Ovary (tissue), 7 donors: ENCODE measurements at regions not wholly inside any gene's neighbourhood (a gene's known extent, or its start where the extent isn't known, plus 50 kb on each side); places are given as distances from the start of the nearest gene placed in this dataset.
"Not testable (repeated sequence)": the region's sequence is repeated elsewhere in the genome, so short reads cannot be mapped to it uniquely, and the experiment has no call there.

Experiments
- DNase-seq, 5 donors: peaks; one replicate each; pipeline ENCODE4 v3.0.0-alpha.2; 2019 to 2020
- H3K27ac ChIP-seq, 2 donors: fragments of 200-600 bp; one replicate each; pipeline versions ENCODE4 v1.5.1 to v1.8.0; 2019 to 2022
- H3K27me3 ChIP-seq: fragments of 200-600 bp; one replicate; pipeline ENCODE4 v1.8.0; 2022
- H3K36me3 ChIP-seq: fragments of 200-600 bp; sonication (generic); one replicate; pipeline ENCODE4 v1.5.1; 2019
- H3K4me1 ChIP-seq: one replicate; pipeline ENCODE4 v1.8.1; 2013; ENCODE audit warnings: mild to moderate bottlenecking, moderate library complexity; ENCODE audit not compliant: insufficient read depth
- H3K4me3 ChIP-seq: fragments of 200-600 bp; sonication (generic); one replicate; pipeline ENCODE4 v1.5.1; 2017
- H3K9me3 ChIP-seq, 2 donors: fragments of 200-600 bp in 1 of 2; sonication (generic) in 1 of 2; one replicate each; pipeline versions ENCODE4 v1.5.1 to v1.8.1; 2013 to 2019; ENCODE audit warnings: mild to moderate bottlenecking in 1 of 2, moderate library complexity in 1 of 2
- WGBS, 3 donors: extraction: QIAGEN DNeasy Blood & Tissue Kit in 1 of 3; methylation state at CpG; one replicate each; pipeline versions ENCODE4 v1.1.5 to v1.1.7; 2013 to 2017; 5-methylcytosine and 5-hydroxymethylcytosine counted together
- intact Hi-C, 4 donors: fragments of 100-400 bp; cut with DNase I; formaldehyde crosslinking; loops; one replicate each; pipeline versions ENCODE4 v1.11.0 to v1.15.1; 2022 to 2023
- donor health status: DM: no; HTN: no; CAD: no; lungs with moderate emphysema.
- donor health status: DM: no; HTN: no; CAD: no.
- donor health status: Bipolar disorder and iron deficiency.
- donor health status: DM: no; HTN: no; CAD: no.
- donor health status: DM: yes; HTN: yes; CAD: no.

DNA sequence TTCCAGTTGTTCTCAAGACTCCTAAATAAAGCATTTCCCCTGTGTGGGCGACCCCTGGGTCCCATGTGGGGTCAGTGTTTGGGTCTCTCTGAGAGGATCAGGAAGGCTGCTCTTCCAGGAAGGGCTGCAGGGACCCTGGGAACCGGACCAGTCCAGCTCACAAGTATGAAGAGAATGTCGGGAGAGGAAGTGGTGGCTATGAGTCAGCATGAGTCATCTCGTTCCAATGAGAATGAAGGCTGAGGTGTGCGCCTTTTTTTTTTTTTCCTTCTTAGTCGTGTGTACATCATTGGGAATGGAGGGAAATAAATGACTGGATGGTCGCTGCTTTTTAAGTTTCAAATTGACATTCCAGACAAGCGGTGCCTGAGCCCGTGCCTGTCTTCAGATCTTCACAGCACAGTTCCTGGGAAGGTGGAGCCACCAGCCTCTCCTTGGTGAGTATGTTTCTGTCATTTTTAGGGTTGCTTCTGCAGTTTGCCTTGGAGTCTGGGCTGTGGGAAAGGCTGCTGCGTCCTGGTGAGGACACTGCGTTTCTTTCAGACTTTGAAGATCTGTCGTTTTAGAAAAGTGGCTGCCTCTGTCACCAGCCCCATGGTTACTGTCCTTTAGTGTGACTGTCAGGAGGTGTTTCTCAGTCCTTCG, 292.6 kb upstream of the PLGLB2 start:
- DNase-seq, H3K4me1 ChIP-seq, H3K27ac ChIP-seq, intact Hi-C loops, H3K4me3 ChIP-seq, H3K36me3 ChIP-seq, H3K9me3 ChIP-seq, H3K27me3 ChIP-seq: not testable (repeated sequence)
- 2 to 6% (median 4%) methylated on average over 9 to 11 of the region's 13 CpGs for WGBS, 3 donors

- H3K36me3 ChIP-seq, H3K4me1 ChIP-seq, intact Hi-C loops, H3K9me3 ChIP-seq, H3K27ac ChIP-seq, DNase-seq, H3K27me3 ChIP-seq, H3K4me3 ChIP-seq: not testable (repeated sequence)
- 2 to 3% (median 3%) methylated on average over 4 to 5 of the region's 9 CpGs for WGBS, 3 donors
These were observed 292.0 kb upstream of the PLGLB2 start for GRCh38 chr2:87455854-87456249.

DNA sequence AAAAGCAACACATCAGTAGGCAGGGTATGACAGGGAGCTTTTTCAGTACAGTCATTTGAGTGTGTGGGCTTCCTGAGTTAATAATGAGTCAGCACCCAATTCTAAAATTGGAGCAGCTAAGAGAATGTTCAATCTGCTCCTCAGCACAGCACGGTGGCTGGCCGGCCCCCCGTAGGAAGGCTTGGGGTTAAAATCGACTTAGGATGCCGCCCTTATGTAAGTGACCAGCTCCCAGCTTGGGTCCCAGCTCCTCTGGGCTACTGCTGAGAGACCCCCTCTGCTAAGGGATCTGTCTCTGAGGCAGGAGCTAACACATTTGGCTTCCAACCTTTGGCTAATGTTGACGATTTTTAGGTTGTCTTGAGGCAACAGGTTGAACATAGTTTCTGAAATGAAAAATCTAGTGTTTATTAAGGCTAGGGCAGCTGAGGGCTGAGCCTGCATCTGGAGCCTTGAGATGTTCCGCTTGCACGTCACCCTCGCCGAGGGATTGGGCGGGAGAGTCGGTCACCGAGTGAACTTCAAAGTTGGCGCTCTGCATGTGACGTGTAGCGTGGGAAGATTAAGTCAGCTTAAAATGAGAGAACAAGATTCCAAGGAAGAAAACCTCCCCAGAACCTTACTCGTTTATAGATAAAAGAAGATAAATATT, 291.3 kb upstream of the PLGLB2 start:
- H3K4me3 ChIP-seq, H3K4me1 ChIP-seq, H3K9me3 ChIP-seq, intact Hi-C loops, H3K27me3 ChIP-seq, H3K27ac ChIP-seq, H3K36me3 ChIP-seq, DNase-seq: not testable (repeated sequence)
- 8 to 30% (median 10%) methylated on average over 6 of the region's 17 CpGs for WGBS, 3 donors

- H3K27me3 ChIP-seq, H3K36me3 ChIP-seq, H3K4me1 ChIP-seq, H3K4me3 ChIP-seq, H3K9me3 ChIP-seq, intact Hi-C loops, H3K27ac ChIP-seq, DNase-seq: not testable (repeated sequence)
- WGBS, 3 donors = 48% methylated on average over 4 of the region's 8 CpGs; no CpG with 5 or more reads in 2 of the 3 donors
These were observed 290.8 kb upstream of the PLGLB2 start for GRCh38 chr2:87457129-87457499.

GRCh38 chr2:87458938-87459337, 288.9 kb upstream of the PLGLB2 start:
- H3K4me3 ChIP-seq, DNase-seq, H3K27me3 ChIP-seq, H3K27ac ChIP-seq, intact Hi-C loops, H3K4me1 ChIP-seq, H3K9me3 ChIP-seq, H3K36me3 ChIP-seq: not testable (repeated sequence)
- WGBS, 3 donors = no CpG with 5 or more reads among the region's 3 CpGs

DNA sequence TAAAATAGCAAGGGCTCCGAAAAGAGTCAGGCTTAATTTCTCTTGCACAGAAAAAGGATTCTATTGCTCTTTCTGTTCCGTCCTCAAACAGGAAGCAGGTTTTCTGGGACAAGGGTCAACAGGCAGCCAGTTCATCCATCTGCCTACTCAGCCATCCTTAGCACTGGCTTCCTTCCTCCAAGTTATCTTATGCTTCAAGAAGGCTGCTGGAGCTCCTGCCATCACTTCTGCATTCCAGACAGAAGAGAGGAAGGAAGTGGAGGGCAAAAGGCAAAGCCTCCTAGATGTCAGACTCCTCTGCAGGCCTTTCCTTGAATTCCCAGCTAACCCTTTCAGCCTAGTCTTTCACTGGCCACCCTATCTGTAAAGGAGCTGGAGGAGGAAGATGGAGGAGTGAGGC, 287.8 kb upstream of the PLGLB2 start:
- intact Hi-C loops, H3K27ac ChIP-seq, DNase-seq, H3K27me3 ChIP-seq, H3K4me3 ChIP-seq, H3K36me3 ChIP-seq, H3K4me1 ChIP-seq, H3K9me3 ChIP-seq: not testable (repeated sequence)
- WGBS, 3 donors = 75 to 100% (median 80%) methylated on average over 1 of the region's 2 CpGs

- H3K36me3 ChIP-seq, H3K27me3 ChIP-seq, H3K4me3 ChIP-seq, H3K9me3 ChIP-seq, H3K4me1 ChIP-seq, intact Hi-C loops, H3K27ac ChIP-seq, DNase-seq: not testable (repeated sequence)
- no CpG with 5 or more reads among the region's 1 CpG for WGBS, 3 donors
These were observed 287.2 kb upstream of the PLGLB2 start for GRCh38 chr2:87460662-87461061.

- intact Hi-C loops, H3K4me3 ChIP-seq, H3K36me3 ChIP-seq, H3K27me3 ChIP-seq, DNase-seq, H3K4me1 ChIP-seq, H3K27ac ChIP-seq, H3K9me3 ChIP-seq: not testable (repeated sequence)
- 92 to 96% (median 94%) methylated on average over 4 of the region's 4 CpGs for WGBS, 3 donors
These were observed 286.2 kb upstream of the PLGLB2 start for GRCh38 chr2:87461671-87462070.

GRCh38 chr2:87464219-87464618, 283.7 kb upstream of the PLGLB2 start:
- H3K36me3 ChIP-seq, H3K4me3 ChIP-seq, H3K9me3 ChIP-seq, intact Hi-C loops, H3K27ac ChIP-seq, DNase-seq, H3K27me3 ChIP-seq, H3K4me1 ChIP-seq: not testable (repeated sequence)
- 56 to 94% (median 92%) methylated on average over 1 to 2 of the region's 2 CpGs for WGBS, 3 donors

DNA sequence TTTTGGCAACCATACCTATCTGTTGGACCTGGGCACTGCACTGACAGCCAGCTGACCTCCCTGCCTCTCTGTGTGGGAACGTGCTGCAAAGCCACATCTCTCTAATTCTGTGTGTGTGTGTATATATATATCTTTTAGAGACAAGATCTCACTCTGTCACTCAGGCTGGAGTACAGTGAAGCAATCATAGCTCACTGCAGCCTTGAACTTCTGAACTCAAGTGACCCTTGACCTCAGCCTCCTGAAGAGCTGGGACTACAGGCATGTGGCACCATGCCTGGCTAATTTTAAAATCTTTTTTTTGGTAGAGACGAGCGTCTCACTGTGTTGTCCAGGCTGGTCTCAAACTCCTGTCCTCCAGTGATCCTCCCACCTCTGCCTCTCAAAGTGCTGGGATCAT, 282.2 kb upstream of the PLGLB2 start:
- intact Hi-C loops, H3K4me1 ChIP-seq, H3K9me3 ChIP-seq, H3K27me3 ChIP-seq, DNase-seq, H3K27ac ChIP-seq, H3K4me3 ChIP-seq, H3K36me3 ChIP-seq: not testable (repeated sequence)
- WGBS, 3 donors = 71 to 85% (median 81%) methylated on average over 1 to 3 of the region's 3 CpGs

- H3K9me3 ChIP-seq, DNase-seq, H3K27me3 ChIP-seq, H3K4me1 ChIP-seq, H3K4me3 ChIP-seq, intact Hi-C loops, H3K36me3 ChIP-seq, H3K27ac ChIP-seq: not testable (repeated sequence)
- 91 to 95% (median 94%) methylated on average over 4 to 7 of the region's 8 CpGs for WGBS, 3 donors
These were observed 281.2 kb upstream of the PLGLB2 start for GRCh38 chr2:87466591-87467120.

DNA sequence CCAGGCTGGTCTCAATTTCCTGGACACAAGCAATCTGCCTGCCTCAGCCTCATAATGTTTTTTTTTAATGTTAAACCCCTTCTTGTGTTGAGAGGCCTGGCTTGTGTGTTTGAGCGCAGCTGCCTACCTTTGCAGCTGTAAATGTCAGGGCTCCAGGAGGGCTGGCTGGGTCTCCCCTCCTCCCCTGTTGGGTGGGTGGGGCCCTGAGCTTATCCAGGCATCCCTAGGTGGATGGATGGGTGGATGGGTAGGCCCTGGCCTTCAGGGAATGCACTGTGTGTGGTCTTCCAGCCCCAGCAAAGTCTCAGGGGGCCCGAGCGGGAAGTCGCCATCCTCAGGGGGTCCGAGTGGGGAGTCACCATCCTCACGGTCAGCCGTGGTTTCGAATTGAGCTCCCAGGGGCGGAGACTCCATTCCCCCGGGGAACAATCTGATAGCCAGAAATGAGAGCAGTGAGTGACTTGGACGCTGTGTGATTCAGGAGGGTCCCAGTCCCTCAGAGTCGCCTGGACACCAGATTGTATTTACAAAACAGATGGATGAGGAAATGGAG, 279.4 kb upstream of the PLGLB2 start:
- H3K9me3 ChIP-seq, H3K36me3 ChIP-seq, DNase-seq, intact Hi-C loops, H3K4me1 ChIP-seq, H3K4me3 ChIP-seq, H3K27ac ChIP-seq, H3K27me3 ChIP-seq: not testable (repeated sequence)
- WGBS, 3 donors = 71 to 80% (median 79%) methylated on average over 11 to 12 of the region's 12 CpGs
